Vagina (tissue), 2 donors: ENCODE measurements at regions not wholly inside any gene's neighbourhood (a gene's known extent, or its start where the extent isn't known, plus 50 kb on each side); places are given as distances from the start of the nearest gene placed in this dataset.

Experiments
- POLR2A ChIP-seq, 2 donors: fragments of 450-650 bp; IDR thresholded peaks; one replicate each; pipeline ENCODE4 v1.6.1; 2017; ENCODE audit warnings: antibody characterized with exemption in 2 of 2, mild to moderate bottlenecking in 2 of 2, moderate library complexity in 2 of 2
- TF ChIP-seq, protein P1 (sequence below), 3 experiments: fragments of 450-650 bp in 2 of 3; fragments of 200-600 bp in 1 of 3; sonication (generic) in 1 of 3; IDR thresholded peaks; one replicate each; pipeline ENCODE4 v1.5.1; 2017 to 2019; ENCODE audit warnings: antibody characterized with exemption in 3 of 3, mild to moderate bottlenecking in 2 of 3, moderate library complexity in 2 of 3

DNA sequence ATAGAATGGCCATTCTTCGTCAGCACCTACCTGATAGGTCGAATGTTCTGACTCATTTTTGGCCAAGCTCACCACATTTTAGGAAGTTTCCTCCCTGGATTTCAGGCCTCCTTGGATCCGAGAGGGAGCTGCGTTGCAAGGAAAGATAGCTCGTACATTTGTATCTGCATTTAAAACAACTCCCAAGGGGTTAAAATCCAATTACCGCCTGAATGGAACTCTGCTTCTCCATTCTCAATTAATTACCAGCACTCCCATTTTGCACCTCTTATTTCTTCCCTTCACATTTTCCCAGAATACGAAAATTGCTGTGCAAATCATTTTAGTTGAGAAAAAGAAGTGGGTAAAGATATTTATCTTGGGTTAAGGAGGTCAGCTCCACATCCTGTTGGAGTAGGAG is 610.7 kb downstream of the NPHP4 start:
- TF ChIP-seq, protein P1, sequence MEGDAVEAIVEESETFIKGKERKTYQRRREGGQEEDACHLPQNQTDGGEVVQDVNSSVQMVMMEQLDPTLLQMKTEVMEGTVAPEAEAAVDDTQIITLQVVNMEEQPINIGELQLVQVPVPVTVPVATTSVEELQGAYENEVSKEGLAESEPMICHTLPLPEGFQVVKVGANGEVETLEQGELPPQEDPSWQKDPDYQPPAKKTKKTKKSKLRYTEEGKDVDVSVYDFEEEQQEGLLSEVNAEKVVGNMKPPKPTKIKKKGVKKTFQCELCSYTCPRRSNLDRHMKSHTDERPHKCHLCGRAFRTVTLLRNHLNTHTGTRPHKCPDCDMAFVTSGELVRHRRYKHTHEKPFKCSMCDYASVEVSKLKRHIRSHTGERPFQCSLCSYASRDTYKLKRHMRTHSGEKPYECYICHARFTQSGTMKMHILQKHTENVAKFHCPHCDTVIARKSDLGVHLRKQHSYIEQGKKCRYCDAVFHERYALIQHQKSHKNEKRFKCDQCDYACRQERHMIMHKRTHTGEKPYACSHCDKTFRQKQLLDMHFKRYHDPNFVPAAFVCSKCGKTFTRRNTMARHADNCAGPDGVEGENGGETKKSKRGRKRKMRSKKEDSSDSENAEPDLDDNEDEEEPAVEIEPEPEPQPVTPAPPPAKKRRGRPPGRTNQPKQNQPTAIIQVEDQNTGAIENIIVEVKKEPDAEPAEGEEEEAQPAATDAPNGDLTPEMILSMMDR (IDR thresholded peaks at IDR 0.05), result no peak
- no peak for TF ChIP-seq POLR2A (IDR thresholded peaks at IDR 0.05)
